GM12891 (cell line): ENCODE measurements at regions not wholly inside any gene's neighbourhood (a gene's known extent, or its start where the extent isn't known, plus 50 kb on each side); places are given as distances from the start of the nearest gene placed in this dataset.

ENCODE experiments used
- POLR2AphosphoS5 ChIP-seq: IDR thresholded peaks from 2 replicates; pipeline ENCODE4 v1.6.1; 2011; ENCODE audit warnings: low read depth, low read length, control low read depth
- TAF1 ChIP-seq: IDR thresholded peaks from 2 replicates; pipeline ENCODE4 v1.6.1; 2011; ENCODE audit warnings: low read depth, low read length, control low read depth

DNA sequence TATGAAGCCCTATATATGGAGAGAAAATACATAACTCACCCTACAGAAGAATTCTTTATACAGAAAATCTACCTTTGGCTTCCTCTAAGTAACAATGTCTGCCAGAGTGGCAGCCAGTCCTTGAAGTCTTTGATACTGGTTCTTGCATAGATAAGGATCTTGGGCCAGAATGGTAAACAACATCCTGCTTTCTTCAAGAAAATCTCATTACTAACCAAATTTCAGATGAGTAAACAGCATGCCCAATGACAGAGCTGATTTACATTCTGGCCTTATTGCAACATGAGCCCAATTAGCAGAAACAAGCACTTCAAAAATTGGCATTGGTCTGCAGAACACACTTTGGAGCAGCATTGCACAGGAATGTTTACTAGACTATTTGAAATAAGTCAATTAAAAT lies 336.5 kb upstream of the ST6GAL2 start:
- TF ChIP-seq TAF1, result no peak
- TF ChIP-seq POLR2AphosphoS5, result no peak
